Mesothelial cell of epicardium (in vitro differentiated cells): ENCODE measurements at regions not wholly inside any gene's neighbourhood (a gene's known extent, or its start where the extent isn't known, plus 50 kb on each side); places are given as distances from the start of the nearest gene placed in this dataset.
"Not testable (repeated sequence)": the region's sequence is repeated elsewhere in the genome, so short reads cannot be mapped to it uniquely, and the experiment has no call there.

Experiments
- DNase-seq, 2 experiments: peaks; one replicate each; pipeline ENCODE4 v3.0.0; 2021; ENCODE audit warnings: low spot score in 2 of 2; ENCODE audit not compliant: unreplicated experiment in 2 of 2
- H3K27ac Mint-ChIP-seq: 2 replicates; pipeline ENCODE4 v1.8.0; 2021; ENCODE audit warnings: mixed read lengths
- H3K27me3 Mint-ChIP-seq: 2 replicates; pipeline ENCODE4 v1.8.0; 2021; ENCODE audit warnings: low read depth, mixed read lengths
- H3K36me3 Mint-ChIP-seq: 2 replicates; pipeline ENCODE4 v1.8.0; 2021; ENCODE audit warnings: mixed read lengths
- H3K4me1 Mint-ChIP-seq: 2 replicates; pipeline ENCODE4 v1.8.0; 2021; ENCODE audit warnings: mixed read lengths
- H3K4me3 Mint-ChIP-seq: 2 replicates; pipeline ENCODE4 v1.8.0; 2021; ENCODE audit warnings: mild to moderate bottlenecking, moderate library complexity, mixed read lengths
- H3K9me3 Mint-ChIP-seq: 2 replicates; pipeline ENCODE4 v1.8.0; 2021; ENCODE audit warnings: mixed read lengths
- TF ChIP-seq, protein P1 (sequence below): fragments of 200-600 bp; sonication (generic); IDR thresholded peaks from one replicate; pipeline ENCODE4 v1.5.0; 2021; ENCODE audit warnings: antibody characterized with exemption; ENCODE audit not compliant: unreplicated experiment

DNA sequence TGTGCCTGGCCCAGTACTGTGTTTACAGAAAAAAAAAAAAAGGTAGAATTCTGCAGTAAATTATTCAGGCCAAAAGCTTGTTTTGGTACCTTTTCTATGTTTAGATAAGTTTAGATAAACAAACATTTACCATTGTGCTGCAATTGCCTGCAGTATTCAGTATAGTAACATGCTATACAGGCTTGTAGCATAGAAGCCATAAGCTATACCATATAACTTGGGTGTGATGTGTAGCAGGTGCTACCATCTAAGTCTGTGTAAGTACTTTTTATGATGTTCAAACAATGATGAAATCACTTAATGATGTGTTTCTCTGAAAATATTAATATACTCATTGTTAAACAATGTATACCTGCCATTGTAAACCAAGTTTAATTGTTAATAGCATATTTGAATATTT is 241.6 kb upstream of the HS3ST1 start:
- TF ChIP-seq, protein P1, sequence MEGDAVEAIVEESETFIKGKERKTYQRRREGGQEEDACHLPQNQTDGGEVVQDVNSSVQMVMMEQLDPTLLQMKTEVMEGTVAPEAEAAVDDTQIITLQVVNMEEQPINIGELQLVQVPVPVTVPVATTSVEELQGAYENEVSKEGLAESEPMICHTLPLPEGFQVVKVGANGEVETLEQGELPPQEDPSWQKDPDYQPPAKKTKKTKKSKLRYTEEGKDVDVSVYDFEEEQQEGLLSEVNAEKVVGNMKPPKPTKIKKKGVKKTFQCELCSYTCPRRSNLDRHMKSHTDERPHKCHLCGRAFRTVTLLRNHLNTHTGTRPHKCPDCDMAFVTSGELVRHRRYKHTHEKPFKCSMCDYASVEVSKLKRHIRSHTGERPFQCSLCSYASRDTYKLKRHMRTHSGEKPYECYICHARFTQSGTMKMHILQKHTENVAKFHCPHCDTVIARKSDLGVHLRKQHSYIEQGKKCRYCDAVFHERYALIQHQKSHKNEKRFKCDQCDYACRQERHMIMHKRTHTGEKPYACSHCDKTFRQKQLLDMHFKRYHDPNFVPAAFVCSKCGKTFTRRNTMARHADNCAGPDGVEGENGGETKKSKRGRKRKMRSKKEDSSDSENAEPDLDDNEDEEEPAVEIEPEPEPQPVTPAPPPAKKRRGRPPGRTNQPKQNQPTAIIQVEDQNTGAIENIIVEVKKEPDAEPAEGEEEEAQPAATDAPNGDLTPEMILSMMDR: no peak
- DNase-seq: no peak
- Mint-ChIP-seq H3K36me3 (no peaks in the 10 kb centered on the region), H3K27me3 (no peaks in the 10 kb centered on the region), H3K4me1 (no peaks in the 10 kb centered on the region), H3K9me3 (peaks cover 3% of the 10 kb centered on the region), H3K27ac (no peak overlapping the region), H3K4me3 (no peak overlapping the region)

DNA sequence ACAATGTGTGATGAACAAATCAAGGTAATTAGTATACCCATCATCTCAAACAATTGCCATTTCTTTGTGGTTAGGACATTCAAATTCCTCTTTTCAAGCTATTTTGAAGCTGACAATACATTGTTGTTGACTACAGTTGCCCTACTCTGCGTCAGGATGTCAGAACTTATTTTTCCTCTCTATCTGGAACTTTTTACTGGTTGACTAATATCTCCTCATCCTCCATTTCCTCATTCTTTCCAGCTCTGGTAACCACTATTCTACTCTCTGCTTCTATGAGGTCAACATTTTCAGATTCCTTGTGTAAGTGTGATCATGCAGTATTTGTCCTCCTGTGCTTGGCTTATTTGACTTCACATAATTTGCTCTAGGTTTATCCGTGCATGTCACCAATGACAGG is 240.5 kb upstream of the HS3ST1 start:
- TF ChIP-seq, protein P1: no peak
- H3K4me3 Mint-ChIP-seq: no peak overlapping the region
- DNase-seq: no peak
- H3K4me1 Mint-ChIP-seq: no peaks in the 10 kb centered on the region
- H3K27me3 Mint-ChIP-seq: no peaks in the 10 kb centered on the region
- H3K27ac Mint-ChIP-seq: no peak overlapping the region
- H3K36me3 Mint-ChIP-seq: no peaks in the 10 kb centered on the region
- H3K9me3 Mint-ChIP-seq: peaks cover 3% of the 10 kb centered on the region

DNA sequence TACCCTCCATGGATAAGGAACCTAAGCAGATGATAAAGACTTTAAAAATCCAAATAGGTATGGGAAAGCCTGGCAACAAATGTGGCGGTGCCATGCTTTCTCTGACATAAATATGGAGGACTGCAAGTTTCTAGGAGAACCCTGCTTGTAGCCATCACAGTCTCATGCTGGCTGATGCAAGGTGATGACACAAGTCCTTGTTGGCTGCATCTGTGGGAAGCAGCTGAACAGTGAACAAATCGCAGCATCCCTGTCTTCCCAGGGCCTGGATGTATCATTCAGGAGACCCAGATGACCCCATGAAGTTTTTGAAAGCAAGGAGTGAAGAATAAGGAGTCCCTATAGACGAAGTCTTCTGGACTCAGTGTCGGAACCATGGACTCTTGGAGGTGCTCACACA is 234.4 kb upstream of the HS3ST1 start:
- TF ChIP-seq, protein P1: no peak
- H3K27ac Mint-ChIP-seq: no peak overlapping the region

DNA sequence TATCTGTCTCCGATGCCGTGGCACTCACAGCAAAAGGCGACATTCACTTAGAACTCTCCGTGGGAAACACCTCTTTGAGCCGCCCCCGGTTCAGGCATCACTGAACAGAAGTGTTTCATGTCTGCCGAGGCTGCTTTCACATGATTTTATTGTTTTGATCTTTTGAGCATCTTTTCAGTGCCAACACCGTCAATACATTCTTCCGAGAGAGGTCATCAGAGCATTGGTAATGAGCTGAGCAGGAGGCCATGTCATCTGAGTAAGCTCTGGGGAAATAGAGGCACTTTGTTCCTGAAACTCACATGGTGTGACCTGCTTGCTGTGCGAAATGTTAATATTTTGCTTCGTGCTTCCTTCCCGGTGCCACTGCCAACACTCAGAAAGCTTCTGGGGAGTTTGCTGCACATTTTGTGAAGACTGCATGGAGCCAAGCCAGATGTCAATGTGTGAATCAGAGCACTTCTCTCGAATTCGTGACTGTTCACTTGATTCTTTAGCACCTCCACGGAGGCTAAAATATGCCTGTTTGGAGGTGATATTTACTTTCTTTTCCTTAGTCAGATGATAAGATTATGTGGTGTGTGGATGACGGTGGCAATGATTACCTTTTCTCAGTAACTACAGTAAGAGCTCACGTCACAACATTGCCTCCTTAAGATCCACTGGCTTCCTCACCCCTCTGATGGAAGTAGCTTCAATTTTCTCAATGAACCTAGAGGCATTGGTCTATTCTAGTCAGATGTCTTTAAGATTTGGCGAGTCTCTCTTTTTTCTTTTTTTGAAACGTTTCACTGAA is 222.3 kb upstream of the HS3ST1 start:
- no peaks in the 10 kb centered on the region for H3K36me3 Mint-ChIP-seq

More for the DNA sequence above, 234.4 kb upstream of the HS3ST1 start:
- no peaks in the 10 kb centered on the region for H3K36me3 Mint-ChIP-seq
- H3K27me3 Mint-ChIP-seq: no peaks in the 10 kb centered on the region
- H3K4me1 Mint-ChIP-seq: no peaks in the 10 kb centered on the region
- peaks cover 3% of the 10 kb centered on the region for H3K9me3 Mint-ChIP-seq
- DNase-seq: no peak
- H3K4me3 Mint-ChIP-seq: no peak overlapping the region

DNA sequence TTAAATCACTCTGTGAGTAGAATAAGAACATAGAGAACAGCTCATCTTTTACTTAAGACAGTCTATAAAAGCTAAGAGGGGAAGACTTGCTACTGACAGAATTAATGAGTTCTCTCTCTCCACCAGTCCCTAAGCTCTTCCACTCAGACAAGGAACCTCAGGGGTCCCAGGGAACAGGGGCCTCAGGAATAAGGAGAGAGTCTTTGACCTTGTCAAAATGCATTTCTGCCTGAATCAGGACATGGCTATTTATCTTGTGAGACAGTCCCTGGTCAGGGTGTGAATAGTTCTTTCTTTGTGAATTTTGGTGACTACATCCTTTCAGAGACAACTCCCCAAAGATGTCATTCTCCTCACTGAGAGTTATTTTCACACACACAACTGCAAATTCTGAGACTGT is 218.7 kb upstream of the HS3ST1 start:
- Mint-ChIP-seq H3K9me3 (peaks cover 14% of the 10 kb centered on the region), H3K36me3 (no peaks in the 10 kb centered on the region), H3K27me3 (no peaks in the 10 kb centered on the region), H3K4me3 (no peak overlapping the region), H3K27ac (no peak overlapping the region), H3K4me1 (no peaks in the 10 kb centered on the region)
- TF ChIP-seq, protein P1: no peak
- no peak for DNase-seq

More for the DNA sequence above, 222.3 kb upstream of the HS3ST1 start:
- Mint-ChIP-seq H3K4me3 (no peak overlapping the region), H3K27me3 (no peaks in the 10 kb centered on the region), H3K9me3 (no peaks in the 10 kb centered on the region), H3K27ac (no peak overlapping the region), H3K4me1 (no peaks in the 10 kb centered on the region)
- TF ChIP-seq, protein P1: no peak
- no peak for DNase-seq

DNA sequence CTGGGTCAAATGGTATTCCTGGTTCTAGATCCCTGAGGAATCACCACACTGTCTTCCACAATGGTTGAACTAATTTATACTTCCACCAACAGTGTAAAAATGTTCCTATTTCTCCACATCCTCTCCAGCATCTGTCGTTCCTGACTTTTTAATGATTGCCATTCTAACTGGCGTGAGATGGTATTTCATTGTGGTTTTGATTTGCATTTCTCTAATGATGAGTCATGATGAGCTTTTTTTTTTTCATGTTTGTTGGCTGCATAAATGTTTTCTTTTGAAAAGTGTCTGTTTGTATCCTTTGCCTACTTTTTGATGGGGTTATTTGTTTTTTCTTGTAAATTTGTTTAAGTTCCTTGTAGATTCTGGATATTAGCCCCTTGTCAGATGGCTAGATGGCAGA is 214.4 kb upstream of the HS3ST1 start:
- H3K36me3 Mint-ChIP-seq, H3K27me3 Mint-ChIP-seq, DNase-seq, H3K27ac Mint-ChIP-seq, H3K4me3 Mint-ChIP-seq, H3K4me1 Mint-ChIP-seq: not testable (repeated sequence)
- peaks cover 25% of the 10 kb centered on the region for H3K9me3 Mint-ChIP-seq
